ENCODE measurements at regions not wholly inside any gene's neighbourhood (a gene's known extent, or its start where the extent isn't known, plus 50 kb on each side); places are given as distances from the start of the nearest gene placed in this dataset.

DNA sequence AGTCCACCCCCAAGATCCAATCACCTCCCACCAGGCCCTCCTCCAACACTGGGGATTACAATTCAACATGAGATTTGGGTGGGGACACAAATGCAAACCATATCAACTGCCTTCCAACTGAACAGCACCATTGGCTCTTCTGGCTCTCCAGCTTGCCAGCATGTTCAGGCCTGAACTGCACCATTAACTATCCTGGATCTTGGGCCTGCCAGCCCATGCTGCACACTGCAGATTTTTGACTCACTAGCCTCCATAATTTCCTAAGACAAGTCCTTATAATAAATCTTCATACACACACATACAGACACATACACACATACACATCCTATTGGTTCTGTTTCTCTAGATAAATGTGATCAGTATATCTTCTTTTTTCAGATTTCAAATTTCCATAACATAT, 737.1 kb upstream of the SPRY2 start:
- TF ChIP-seq ELF4 (IDR thresholded peaks at IDR 0.05): no peak
- TF ChIP-seq FOXM1 (IDR thresholded peaks at IDR 0.05; ENCODE audit: borderline replicate concordance): no peak
- TF ChIP-seq SUZ12 (IDR thresholded peaks at IDR 0.05): no peak
- TF ChIP-seq ARNT (IDR thresholded peaks at IDR 0.05): no peak
- no peak for TF ChIP-seq HDGF (IDR thresholded peaks at IDR 0.05; ENCODE audit: borderline replicate concordance)
- TF ChIP-seq FOXK2 (IDR thresholded peaks at IDR 0.05): no peak
- no peak for TF ChIP-seq BHLHE40 (IDR thresholded peaks at IDR 0.05; ENCODE audit: borderline replicate concordance)
- no peak for TF ChIP-seq SP1 (IDR thresholded peaks at IDR 0.05)
- no peak for TF ChIP-seq NFRKB (IDR thresholded peaks at IDR 0.05)
- no peak for TF ChIP-seq CTBP1 (IDR thresholded peaks at IDR 0.05; ENCODE audit: borderline replicate concordance)
- TF ChIP-seq FOXA1 (IDR thresholded peaks at IDR 0.05): no peak
- TF ChIP-seq PKNOX1 (IDR thresholded peaks at IDR 0.05): no peak
- no peak for TF ChIP-seq TARDBP (IDR thresholded peaks at IDR 0.05)
